ENCODE measurements at regions not wholly inside any gene's neighbourhood (a gene's known extent, or its start where the extent isn't known, plus 50 kb on each side); places are given as distances from the start of the nearest gene placed in this dataset.

DNA sequence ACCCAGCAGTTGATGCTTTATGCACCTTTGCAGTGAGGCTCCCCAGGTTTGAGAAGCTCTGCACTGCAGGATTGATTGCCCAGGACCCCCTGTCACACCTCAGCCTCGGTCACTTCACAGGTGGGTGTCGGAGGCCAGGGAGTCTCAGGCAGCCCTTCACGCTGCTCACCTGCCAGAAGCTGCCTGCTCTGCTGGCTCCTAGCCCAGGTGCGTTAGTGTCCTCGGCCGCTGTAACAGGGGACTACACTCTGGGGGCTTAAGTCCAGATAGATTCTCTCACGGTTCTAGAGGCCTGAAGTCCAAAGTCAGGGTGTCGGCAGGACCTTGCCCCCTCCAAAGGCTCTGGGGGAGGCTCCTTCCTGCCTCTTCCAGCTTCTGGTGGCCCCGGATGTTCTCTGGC lies 79.9 kb downstream of the CPZ start:
- TF ChIP-seq FOXA1 (IDR thresholded peaks at IDR 0.05) (no peak), ZNF384 (IDR thresholded peaks at IDR 0.05) (no peak), TARDBP (IDR thresholded peaks at IDR 0.05) (no peak), SP1 (IDR thresholded peaks at IDR 0.05) (no peak), LEF1 (IDR thresholded peaks at IDR 0.05; ENCODE audit: borderline replicate concordance) (no peak)
